Fibroblast of skin of left quadriceps (primary cell): ENCODE measurements at regions not wholly inside any gene's neighbourhood (a gene's known extent, or its start where the extent isn't known, plus 50 kb on each side); places are given as distances from the start of the nearest gene placed in this dataset.
"Not testable (repeated sequence)": the region's sequence is repeated elsewhere in the genome, so short reads cannot be mapped to it uniquely, and the experiment has no call there.

Experiments
- DNase-seq, 2 experiments: peaks; one replicate each; pipeline ENCODE4 v3.0.0-alpha.2; 2013; ENCODE audit warnings: low read depth in 2 of 2

GRCh38 chr10:8379906-8380832 is 325.7 kb downstream of the GATA3 start:
- no peak for DNase-seq

GRCh38 chr10:8380833-8381496 is 326.5 kb downstream of the GATA3 start:
- no peak for DNase-seq

- no peak for DNase-seq
Measured at GRCh38 chr10:8386781-8387180, 332.3 kb downstream of the GATA3 start.

GRCh38 chr10:8389630-8390029 is 335.1 kb downstream of the GATA3 start:
- no peak for DNase-seq

GRCh38 chr10:8392216-8392615 is 337.7 kb downstream of the GATA3 start:
- DNase-seq: peak; percentile 51 to 55

GRCh38 chr10:8393531-8393930 is 339.0 kb downstream of the GATA3 start:
- no peak for DNase-seq

- DNase-seq: peak; percentile 71
Measured at GRCh38 chr10:8396675-8397074, 342.2 kb downstream of the GATA3 start.

GRCh38 chr10:8398771-8399170 is 344.3 kb downstream of the GATA3 start:
- no peak for DNase-seq

- no peak for DNase-seq
Measured at GRCh38 chr10:8400151-8400550, 345.7 kb downstream of the GATA3 start.

- DNase-seq: no peak
Measured at GRCh38 chr10:8400892-8401291, 346.4 kb downstream of the GATA3 start.

GRCh38 chr10:8401531-8401930 is 347.0 kb downstream of the GATA3 start:
- DNase-seq: no peak

- no peak for DNase-seq
Measured at GRCh38 chr10:8402576-8402975, 348.1 kb downstream of the GATA3 start.

GRCh38 chr10:8403711-8404371 is 349.4 kb downstream of the GATA3 start:
- DNase-seq: no peak

GRCh38 chr10:8404721-8405120 is 350.2 kb downstream of the GATA3 start:
- DNase-seq: no peak

- DNase-seq: no peak
Measured at GRCh38 chr10:8405596-8405995, 351.1 kb downstream of the GATA3 start.

GRCh38 chr10:8407501-8408021 is 353.1 kb downstream of the GATA3 start:
- DNase-seq: no peak

- no peak for DNase-seq
Measured at GRCh38 chr10:8410506-8410905, 356.0 kb downstream of the GATA3 start.

GRCh38 chr10:8412541-8412940 is 358.1 kb downstream of the GATA3 start:
- no peak for DNase-seq

- DNase-seq: not testable (repeated sequence)
Measured at GRCh38 chr10:8415029-8415428, 360.5 kb downstream of the GATA3 start.

GRCh38 chr10:8416192-8416701 is 361.8 kb downstream of the GATA3 start:
- no peak for DNase-seq

GRCh38 chr10:8416760-8417159 is 362.3 kb downstream of the GATA3 start:
- no peak for DNase-seq

- no peak for DNase-seq
Measured at GRCh38 chr10:8417631-8418030, 363.1 kb downstream of the GATA3 start.
